PC-9 (cell line): ENCODE measurements at regions not wholly inside any gene's neighbourhood (a gene's known extent, or its start where the extent isn't known, plus 50 kb on each side); places are given as distances from the start of the nearest gene placed in this dataset.

Experiments
- EZH2 ChIP-seq: fragments of 200-600 bp; sonication (generic); IDR thresholded peaks from 2 replicates; pipeline ENCODE4 v1.8.0; 2017; ENCODE audit warnings: antibody characterized with exemption, low read depth
- TF ChIP-seq, protein P1 (sequence below): fragments of 200-600 bp; sonication (generic); conservative IDR thresholded peaks from 2 replicates; pipeline ENCODE4 v1.6.1; 2017; ENCODE audit warnings: mixed run types, antibody characterized with exemption, mild to moderate bottlenecking, moderate library complexity

DNA sequence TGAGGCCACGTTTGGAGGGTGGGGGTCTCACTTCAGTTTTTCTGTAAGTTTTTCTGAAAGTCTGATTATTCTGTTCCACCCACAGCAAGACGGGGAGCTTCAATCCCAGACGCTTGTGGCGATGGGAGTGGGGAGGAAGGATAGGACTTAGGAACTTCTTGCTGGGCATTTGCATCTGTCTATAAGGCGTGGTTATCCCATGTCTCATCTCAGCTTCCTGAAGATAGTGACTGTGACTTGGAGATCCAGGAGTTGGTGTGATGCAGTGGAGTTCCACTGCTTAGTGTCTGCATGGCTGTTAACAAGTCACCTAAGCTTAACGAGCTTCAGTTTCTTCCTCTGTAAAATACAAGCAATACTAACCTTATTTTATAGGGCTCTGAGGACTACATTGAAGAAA, 58.9 kb upstream of the BARX2 start:
- TF ChIP-seq, protein P1, sequence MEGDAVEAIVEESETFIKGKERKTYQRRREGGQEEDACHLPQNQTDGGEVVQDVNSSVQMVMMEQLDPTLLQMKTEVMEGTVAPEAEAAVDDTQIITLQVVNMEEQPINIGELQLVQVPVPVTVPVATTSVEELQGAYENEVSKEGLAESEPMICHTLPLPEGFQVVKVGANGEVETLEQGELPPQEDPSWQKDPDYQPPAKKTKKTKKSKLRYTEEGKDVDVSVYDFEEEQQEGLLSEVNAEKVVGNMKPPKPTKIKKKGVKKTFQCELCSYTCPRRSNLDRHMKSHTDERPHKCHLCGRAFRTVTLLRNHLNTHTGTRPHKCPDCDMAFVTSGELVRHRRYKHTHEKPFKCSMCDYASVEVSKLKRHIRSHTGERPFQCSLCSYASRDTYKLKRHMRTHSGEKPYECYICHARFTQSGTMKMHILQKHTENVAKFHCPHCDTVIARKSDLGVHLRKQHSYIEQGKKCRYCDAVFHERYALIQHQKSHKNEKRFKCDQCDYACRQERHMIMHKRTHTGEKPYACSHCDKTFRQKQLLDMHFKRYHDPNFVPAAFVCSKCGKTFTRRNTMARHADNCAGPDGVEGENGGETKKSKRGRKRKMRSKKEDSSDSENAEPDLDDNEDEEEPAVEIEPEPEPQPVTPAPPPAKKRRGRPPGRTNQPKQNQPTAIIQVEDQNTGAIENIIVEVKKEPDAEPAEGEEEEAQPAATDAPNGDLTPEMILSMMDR, result no peak
- TF ChIP-seq EZH2, result no peak
